NCI-H2227 (cell line): ENCODE measurements at regions not wholly inside any gene's neighbourhood (a gene's known extent, or its start where the extent isn't known, plus 50 kb on each side); places are given as distances from the start of the nearest gene placed in this dataset.

Experiments
- DNase-seq: peaks from one replicate; lab custom pipeline; 2025; ENCODE audit not compliant: unreplicated experiment; lab: John Stamatoyannopoulos, UW

GRCh38 chr3:177524742-177525141, 327.5 kb upstream of the TBL1XR1 start:
- DNase-seq, result no peak

GRCh38 chr3:177525414-177525813, 328.1 kb upstream of the TBL1XR1 start:
- DNase-seq, result no peak

- no peak for DNase-seq
Observed at GRCh38 chr3:177525987-177526712, 328.9 kb upstream of the TBL1XR1 start.

- DNase-seq, result no peak
Observed at GRCh38 chr3:177527182-177527581, 329.9 kb upstream of the TBL1XR1 start.

- no peak for DNase-seq
Observed at GRCh38 chr3:177528306-177529070, 331.2 kb upstream of the TBL1XR1 start.

GRCh38 chr3:177529071-177529550, 331.8 kb upstream of the TBL1XR1 start:
- DNase-seq, result no peak

- DNase-seq, result no peak
Observed at GRCh38 chr3:177529716-177530335, 332.5 kb upstream of the TBL1XR1 start.

- no peak for DNase-seq
Observed at GRCh38 chr3:177530908-177531307, 333.6 kb upstream of the TBL1XR1 start.

- no peak for DNase-seq
Observed at GRCh38 chr3:177536873-177537272, 339.6 kb upstream of the TBL1XR1 start.

- no peak for DNase-seq
Observed at GRCh38 chr3:177537612-177538011, 340.3 kb upstream of the TBL1XR1 start.

- DNase-seq, result no peak
Observed at GRCh38 chr3:177538048-177538749, 340.9 kb upstream of the TBL1XR1 start.

- no peak for DNase-seq
Observed at GRCh38 chr3:177538750-177539730, 341.8 kb upstream of the TBL1XR1 start.

GRCh38 chr3:177541541-177541940, 344.3 kb upstream of the TBL1XR1 start:
- DNase-seq, result no peak

- DNase-seq, result no peak
Observed at GRCh38 chr3:177545964-177546363, 348.7 kb upstream of the TBL1XR1 start.

GRCh38 chr3:177547711-177548350, 350.5 kb upstream of the TBL1XR1 start:
- DNase-seq, result no peak

GRCh38 chr3:177550667-177551066, 353.4 kb upstream of the TBL1XR1 start:
- no peak for DNase-seq

- DNase-seq, result no peak
Observed at GRCh38 chr3:177551431-177551836, 354.2 kb upstream of the TBL1XR1 start.

- DNase-seq, result no peak
Observed at GRCh38 chr3:177552051-177552450, 354.8 kb upstream of the TBL1XR1 start.

GRCh38 chr3:177553012-177553411, 355.7 kb upstream of the TBL1XR1 start:
- no peak for DNase-seq

- no peak for DNase-seq
Observed at GRCh38 chr3:177553579-177553978, 356.3 kb upstream of the TBL1XR1 start.
